C4-2B (cell line): ENCODE measurements at regions not wholly inside any gene's neighbourhood (a gene's known extent, or its start where the extent isn't known, plus 50 kb on each side); places are given as distances from the start of the nearest gene placed in this dataset.

Source experiments
- ZFX ChIP-seq: fragments of 450-650 bp; IDR thresholded peaks from 2 replicates; pipeline ENCODE4 v1.6.1; 2017
- TF ChIP-seq, protein P1 (sequence below): fragments of 450-650 bp; conservative IDR thresholded peaks from 2 replicates; pipeline ENCODE4 v1.5.1; 2017; ENCODE audit warnings: mild to moderate bottlenecking

DNA sequence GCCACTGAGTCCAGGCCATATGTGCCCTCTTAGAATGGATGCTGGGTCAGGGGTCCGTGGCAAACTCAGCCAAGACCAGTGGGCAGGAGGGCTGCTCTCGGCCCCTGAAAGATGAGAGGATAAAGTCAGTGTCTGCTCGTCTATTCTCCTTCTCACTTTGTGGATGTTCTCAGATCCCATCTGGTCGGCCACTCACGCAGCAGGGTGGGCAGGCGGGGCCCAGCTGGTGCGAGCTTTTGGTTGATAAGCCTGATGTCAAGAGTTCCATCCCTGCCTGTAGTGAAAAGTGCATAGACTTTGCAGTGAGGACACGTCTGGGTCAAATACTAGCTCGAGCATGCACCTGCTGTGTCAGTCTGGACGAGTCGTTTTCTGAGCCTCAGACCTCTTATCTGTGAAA is 556.2 kb upstream of the EEF2KMT start:
- TF ChIP-seq, protein P1, sequence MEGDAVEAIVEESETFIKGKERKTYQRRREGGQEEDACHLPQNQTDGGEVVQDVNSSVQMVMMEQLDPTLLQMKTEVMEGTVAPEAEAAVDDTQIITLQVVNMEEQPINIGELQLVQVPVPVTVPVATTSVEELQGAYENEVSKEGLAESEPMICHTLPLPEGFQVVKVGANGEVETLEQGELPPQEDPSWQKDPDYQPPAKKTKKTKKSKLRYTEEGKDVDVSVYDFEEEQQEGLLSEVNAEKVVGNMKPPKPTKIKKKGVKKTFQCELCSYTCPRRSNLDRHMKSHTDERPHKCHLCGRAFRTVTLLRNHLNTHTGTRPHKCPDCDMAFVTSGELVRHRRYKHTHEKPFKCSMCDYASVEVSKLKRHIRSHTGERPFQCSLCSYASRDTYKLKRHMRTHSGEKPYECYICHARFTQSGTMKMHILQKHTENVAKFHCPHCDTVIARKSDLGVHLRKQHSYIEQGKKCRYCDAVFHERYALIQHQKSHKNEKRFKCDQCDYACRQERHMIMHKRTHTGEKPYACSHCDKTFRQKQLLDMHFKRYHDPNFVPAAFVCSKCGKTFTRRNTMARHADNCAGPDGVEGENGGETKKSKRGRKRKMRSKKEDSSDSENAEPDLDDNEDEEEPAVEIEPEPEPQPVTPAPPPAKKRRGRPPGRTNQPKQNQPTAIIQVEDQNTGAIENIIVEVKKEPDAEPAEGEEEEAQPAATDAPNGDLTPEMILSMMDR = no peak
- no peak for TF ChIP-seq ZFX
